Naive thymus-derived CD8-positive, alpha-beta T cell (primary cell): ENCODE measurements at regions not wholly inside any gene's neighbourhood (a gene's known extent, or its start where the extent isn't known, plus 50 kb on each side); places are given as distances from the start of the nearest gene placed in this dataset.

Experiments
- ATAC-seq, 2 donors: fragments of 150-1000 bp; cut with Tn5 transposase in 1 of 2; sonication (Bioruptor Pico), chemical (Tn5 transposase) in 1 of 2; 1 replicate in 1 of 2; 2 replicates in 1 of 2; pipeline ENCODE4 v1.10.0; 2021; ENCODE audit warnings: mild to moderate bottlenecking in 2 of 2, moderate library complexity in 2 of 2
- POLR2A ChIA-PET: fragments of 350-600 bp; sonication (Branson Sonifier 250); formaldehyde crosslinking; loops from one replicate; lab custom pipeline; 2021; ENCODE audit warnings: antibody characterized with exemption; lab: Charles Lee
- DNase-seq, 10 donors: peaks; one replicate each; pipeline versions ENCODE4 v3.0.0 to v3.0.0-alpha.2; 2020 to 2022
- H3K27ac Mint-ChIP-seq, 10 donors: one replicate each; pipeline ENCODE4 v1.8.0; 2020 to 2022; ENCODE audit warnings: mild to moderate bottlenecking in 10 of 10, mixed read lengths in 10 of 10, moderate library complexity in 4 of 10, inconsistent platforms in 1 of 10
- H3K27me3 Mint-ChIP-seq, 5 donors: one replicate each; pipeline ENCODE4 v1.8.0; 2021 to 2022; ENCODE audit warnings: mixed read lengths in 5 of 5
- H3K36me3 Mint-ChIP-seq, 3 donors: one replicate each; pipeline ENCODE4 v1.8.0; 2020 to 2022; ENCODE audit warnings: mixed read lengths in 3 of 3, mild to moderate bottlenecking in 2 of 3, inconsistent platforms in 1 of 3
- H3K4me1 Mint-ChIP-seq, 4 donors: one replicate each; pipeline ENCODE4 v1.8.0; 2021 to 2022; ENCODE audit warnings: mixed read lengths in 4 of 4
- H3K4me3 Mint-ChIP-seq, 10 donors: one replicate each; pipeline ENCODE4 v1.8.0; 2020 to 2022; ENCODE audit warnings: mild to moderate bottlenecking in 10 of 10, mixed read lengths in 10 of 10, moderate library complexity in 6 of 10, inconsistent platforms in 1 of 10
- H3K9me3 Mint-ChIP-seq, 9 donors: one replicate each; pipeline ENCODE4 v1.8.0; 2020 to 2022; ENCODE audit warnings: mixed read lengths in 9 of 9, mild to moderate bottlenecking in 3 of 9, inconsistent platforms in 1 of 9, moderate library complexity in 1 of 9

DNA sequence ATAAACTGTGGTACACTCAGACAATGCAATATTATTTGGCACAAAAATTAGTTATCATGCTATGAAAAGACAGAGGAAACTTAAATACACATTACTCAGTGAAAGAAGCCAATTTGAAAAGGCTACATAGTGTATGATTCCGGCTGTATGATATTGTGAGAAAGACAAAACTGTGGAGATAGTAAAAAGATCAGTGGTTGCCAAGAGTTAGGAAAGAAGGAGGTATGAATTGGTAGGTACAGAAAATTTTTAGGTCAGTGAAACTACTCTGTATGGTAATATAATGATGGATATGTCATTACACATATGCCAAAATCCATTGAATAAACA, 458.8 kb upstream of the CBLB start:
- peaks cover 4 to 27% (median 20%) of the 10 kb centered on the region in 4 donors for H3K4me1 Mint-ChIP-seq
- peak overlapping the region in 2 of 10 donors; percentile 0 to 16 for H3K27ac Mint-ChIP-seq
- peaks cover 0 to 33% (median 18%) of the 10 kb centered on the region in 9 donors for H3K9me3 Mint-ChIP-seq
- ATAC-seq (no peak), DNase-seq (no peak)
- H3K36me3 Mint-ChIP-seq: peaks cover 0 to 18% (median 12%) of the 10 kb centered on the region in 3 donors
- POLR2A ChIA-PET: no interaction called here
- H3K4me3 Mint-ChIP-seq: no peak overlapping the region
- H3K27me3 Mint-ChIP-seq: no peaks in the 10 kb centered on the region

DNA sequence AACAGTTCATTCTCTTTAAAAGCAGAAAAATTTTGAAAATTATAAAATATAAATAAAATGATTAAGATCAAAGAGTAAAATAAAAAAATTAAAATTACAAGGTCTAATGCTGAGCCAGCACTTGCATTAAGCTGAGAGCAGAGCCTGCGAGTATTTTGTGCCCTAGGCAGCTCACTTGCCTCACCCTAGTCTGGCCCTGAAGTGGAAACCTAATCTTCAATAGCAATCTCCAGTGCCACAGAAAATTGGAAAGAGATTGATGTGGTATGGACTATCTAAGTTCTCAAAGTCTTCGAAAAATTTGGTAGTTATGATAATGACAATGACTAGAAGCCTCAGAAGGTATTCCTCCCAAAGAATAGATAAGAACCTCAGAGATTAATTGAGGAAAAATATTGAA, 459.4 kb upstream of the CBLB start:
- Mint-ChIP-seq H3K36me3 (peaks cover 0 to 18% (median 12%) of the 10 kb centered on the region in 3 donors), H3K4me3 (no peak overlapping the region), H3K27ac (no peak overlapping the region), H3K4me1 (peaks cover 7 to 27% (median 20%) of the 10 kb centered on the region in 4 donors), H3K9me3 (peaks cover 0 to 31% (median 16%) of the 10 kb centered on the region in 9 donors), H3K27me3 (no peaks in the 10 kb centered on the region)
- ATAC-seq (no peak), DNase-seq (no peak)
- POLR2A ChIA-PET: no interaction called here

DNA sequence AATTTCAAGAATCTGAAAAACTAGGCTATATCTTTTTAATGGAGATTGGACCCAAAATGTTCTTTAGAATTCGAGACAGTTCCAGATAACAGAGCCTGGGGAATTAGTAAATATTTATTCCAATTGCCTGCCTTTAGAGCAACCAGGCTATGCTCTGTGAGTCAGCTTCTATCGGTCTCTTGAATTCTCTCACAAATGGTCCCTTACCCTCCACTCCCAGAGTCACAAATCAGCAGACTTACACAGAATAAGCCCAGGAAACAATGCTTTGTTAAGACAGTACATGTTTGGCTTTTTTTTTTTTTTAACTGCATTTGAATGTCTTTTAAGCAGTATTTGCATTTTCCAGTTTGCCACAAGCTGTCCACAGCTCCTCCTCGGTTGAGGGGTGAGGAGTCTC, 460.7 kb upstream of the CBLB start:
- POLR2A ChIA-PET: no interaction called here
- no peak overlapping the region for H3K4me3 Mint-ChIP-seq
- H3K27ac Mint-ChIP-seq: no peak overlapping the region
- DNase-seq (no peak), ATAC-seq (no peak)
- H3K36me3 Mint-ChIP-seq: peaks cover 0 to 9% (median 8%) of the 10 kb centered on the region in 3 donors
- no peaks in the 10 kb centered on the region for H3K27me3 Mint-ChIP-seq
- H3K4me1 Mint-ChIP-seq: peaks cover 8 to 38% (median 29%) of the 10 kb centered on the region in 4 donors
- peaks cover 0 to 18% (median 7%) of the 10 kb centered on the region in 9 donors for H3K9me3 Mint-ChIP-seq

DNA sequence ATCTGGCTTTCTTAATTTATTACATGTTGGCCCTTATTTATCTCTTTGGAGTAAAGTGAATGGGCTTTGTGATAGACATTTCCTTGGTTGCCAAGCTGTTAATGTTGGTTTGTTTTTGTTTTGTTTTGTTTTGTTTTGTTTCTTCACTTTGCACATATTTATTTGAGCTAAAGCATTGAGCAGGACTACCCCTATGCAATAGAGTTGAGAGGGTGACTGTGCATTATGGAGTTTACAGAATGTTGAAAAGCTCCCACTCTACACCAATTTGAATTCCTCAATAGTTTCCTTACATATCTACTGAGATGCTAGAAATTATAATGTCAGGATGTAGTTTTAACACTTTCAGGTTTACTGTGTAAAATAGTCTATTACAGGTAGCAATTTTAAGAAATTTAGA, 462.8 kb upstream of the CBLB start:
- POLR2A ChIA-PET: no interaction called here
- Mint-ChIP-seq H3K27me3 (no peaks in the 10 kb centered on the region), H3K9me3 (no peaks in the 10 kb centered on the region), H3K4me1 (peaks cover 17 to 51% (median 40%) of the 10 kb centered on the region in 4 donors), H3K36me3 (no peaks in the 10 kb centered on the region), H3K4me3 (no peak overlapping the region), H3K27ac (no peak overlapping the region)
- ATAC-seq (no peak), DNase-seq (no peak)

DNA sequence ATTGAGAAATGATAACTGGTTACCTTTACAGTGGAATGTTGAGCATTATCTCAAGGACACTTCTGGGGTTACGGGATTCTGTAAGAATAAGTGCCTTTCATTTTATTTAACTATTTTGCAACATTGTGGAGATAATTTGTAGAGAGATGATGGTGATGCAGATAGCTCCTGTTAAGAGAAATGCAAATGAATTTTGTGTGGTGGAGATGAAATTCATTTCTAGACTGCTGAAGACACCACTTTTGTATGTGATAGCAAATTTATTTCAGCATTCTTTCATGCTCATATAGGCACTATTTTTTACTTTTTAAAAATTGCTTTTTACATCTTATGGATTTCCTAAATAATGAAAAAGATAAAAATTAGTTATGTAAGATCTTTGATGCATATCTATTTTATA, 463.3 kb upstream of the CBLB start:
- ATAC-seq (no peak), DNase-seq (no peak)
- no peak overlapping the region for H3K4me3 Mint-ChIP-seq
- POLR2A ChIA-PET: no interaction called here
- H3K36me3 Mint-ChIP-seq: no peaks in the 10 kb centered on the region
- H3K9me3 Mint-ChIP-seq: no peaks in the 10 kb centered on the region
- H3K27me3 Mint-ChIP-seq: no peaks in the 10 kb centered on the region
- peaks cover 18 to 51% (median 38%) of the 10 kb centered on the region in 4 donors for H3K4me1 Mint-ChIP-seq
- no peak overlapping the region for H3K27ac Mint-ChIP-seq

- Mint-ChIP-seq H3K27me3 (no peaks in the 10 kb centered on the region), H3K27ac (peak overlapping the region in 1 of 10 donors; percentile 3), H3K36me3 (no peaks in the 10 kb centered on the region), H3K4me3 (no peak overlapping the region), H3K4me1 (peaks cover 20 to 48% (median 34%) of the 10 kb centered on the region in 4 donors), H3K9me3 (no peaks in the 10 kb centered on the region)
- ATAC-seq (no peak), DNase-seq (no peak)
- POLR2A ChIA-PET: no interaction called here
Observed at GRCh38 chr3:106332884-106333283, 464.1 kb upstream of the CBLB start.

DNA sequence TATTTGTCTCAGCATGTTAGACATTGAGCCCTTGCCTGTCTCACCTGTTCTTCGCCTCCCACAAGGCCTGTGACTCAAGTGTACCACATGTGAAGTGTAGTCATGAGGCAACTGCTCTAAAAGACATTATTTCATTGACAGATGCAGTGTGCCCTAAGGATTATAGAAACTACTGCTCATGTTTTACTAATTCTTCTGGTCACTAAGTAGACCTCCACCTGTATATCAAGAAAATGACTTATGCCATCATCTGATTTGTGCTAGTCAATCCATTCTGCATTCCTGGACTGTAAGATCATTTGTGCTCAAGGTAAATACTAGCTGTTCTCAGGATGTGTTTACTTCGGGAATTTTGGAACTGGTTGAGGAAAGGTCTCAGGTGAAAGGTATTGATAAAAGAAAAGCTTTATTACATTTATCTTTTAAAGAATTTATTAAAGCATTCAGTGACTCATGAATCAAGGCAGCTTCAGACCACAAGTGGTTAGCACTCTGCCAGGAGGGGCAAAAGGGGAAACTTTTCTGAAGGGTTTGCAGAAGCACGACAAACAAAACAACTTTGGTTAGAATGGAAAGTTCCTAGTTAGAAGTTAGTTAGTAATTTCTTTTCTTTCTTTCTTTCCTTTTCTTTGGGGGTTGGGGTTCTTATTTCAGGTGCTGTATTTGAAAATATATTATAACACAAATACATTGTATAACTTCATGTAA, 465.3 kb upstream of the CBLB start:
- DNase-seq: peak in 1 of 10 donors; percentile 25
- peak overlapping the region in 4 of 10 donors; percentile 9 to 26 (median 20) for H3K27ac Mint-ChIP-seq
- no peaks in the 10 kb centered on the region for H3K9me3 Mint-ChIP-seq
- no peaks in the 10 kb centered on the region for H3K36me3 Mint-ChIP-seq
- H3K4me3 Mint-ChIP-seq: peak overlapping the region in 7 of 10 donors; percentile 3 to 59 (median 17)
- no peaks in the 10 kb centered on the region for H3K27me3 Mint-ChIP-seq
- peaks cover 23 to 59% (median 45%) of the 10 kb centered on the region in 4 donors for H3K4me1 Mint-ChIP-seq
- POLR2A ChIA-PET: interaction anchor here (0.8 kb wide), 1 partner anchor 53 kb away, joined by 3 read pairs; no protein-coding TSS in a partner anchor
- ATAC-seq: peak; percentile 51 to 63

DNA sequence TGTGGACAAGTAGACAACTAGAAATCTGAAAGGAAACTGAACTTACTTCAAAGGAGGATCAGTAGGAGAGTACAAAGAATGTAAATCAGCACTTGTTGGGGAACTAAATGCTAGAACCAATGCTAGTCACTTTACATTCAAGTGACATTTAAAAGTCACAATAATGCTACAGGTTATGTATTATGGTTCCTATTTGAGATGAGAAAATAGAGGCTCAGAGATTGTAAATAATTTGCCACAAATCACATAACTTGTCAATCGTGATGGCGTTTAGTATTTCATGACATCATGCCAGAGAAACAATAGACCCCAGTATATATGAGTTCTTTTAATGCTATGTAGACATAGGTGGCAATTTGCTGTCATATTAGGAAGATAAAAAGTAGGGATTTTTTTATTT, 467.8 kb upstream of the CBLB start:
- Mint-ChIP-seq H3K4me3 (peak overlapping the region in 4 of 10 donors; percentile 1 to 27 (median 16)), H3K4me1 (peaks cover 19 to 62% (median 46%) of the 10 kb centered on the region in 4 donors), H3K27ac (peak overlapping the region in 1 of 10 donors; percentile 67), H3K36me3 (no peaks in the 10 kb centered on the region), H3K27me3 (no peaks in the 10 kb centered on the region), H3K9me3 (no peaks in the 10 kb centered on the region)
- DNase-seq: no peak
- POLR2A ChIA-PET: no interaction called here
- ATAC-seq: no peak

- no peak overlapping the region for H3K4me3 Mint-ChIP-seq
- H3K27me3 Mint-ChIP-seq: no peaks in the 10 kb centered on the region
- POLR2A ChIA-PET: no interaction called here
- ATAC-seq: no peak
- no peaks in the 10 kb centered on the region for H3K36me3 Mint-ChIP-seq
- no peak overlapping the region for H3K27ac Mint-ChIP-seq
- DNase-seq: no peak
- peaks cover 19 to 58% (median 46%) of the 10 kb centered on the region in 4 donors for H3K4me1 Mint-ChIP-seq
- H3K9me3 Mint-ChIP-seq: no peaks in the 10 kb centered on the region
Observed at GRCh38 chr3:106337116-106337515, 468.3 kb upstream of the CBLB start.

DNA sequence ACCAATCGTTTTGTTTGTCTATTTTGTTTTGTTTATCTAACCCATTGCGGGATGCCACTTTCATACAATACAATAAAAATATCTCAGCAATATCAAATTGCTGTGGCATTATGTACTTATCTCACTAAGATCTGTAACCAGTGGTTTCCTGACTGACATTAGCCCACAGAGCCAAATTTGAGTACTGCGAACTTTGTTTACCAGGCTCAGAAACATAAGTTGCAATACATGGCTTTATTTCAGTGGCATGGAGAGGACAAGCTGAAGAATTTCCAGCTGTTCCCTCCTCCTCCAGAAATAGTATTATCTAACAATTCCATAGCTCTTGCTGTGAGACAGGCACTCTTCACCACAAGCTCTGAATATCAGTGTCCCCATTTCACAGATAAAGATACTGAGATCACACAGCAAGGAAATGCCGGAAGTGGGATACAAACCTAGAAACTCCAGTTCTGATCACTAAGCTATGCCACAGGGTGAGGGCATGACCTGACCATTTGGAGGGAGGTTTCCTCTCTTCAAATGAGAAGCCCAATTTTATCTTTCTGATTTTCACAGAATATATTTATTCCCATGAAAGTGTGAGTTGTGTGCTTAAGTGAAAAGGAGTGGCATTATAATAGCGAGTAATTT, 469.9 kb upstream of the CBLB start:
- Mint-ChIP-seq H3K9me3 (no peaks in the 10 kb centered on the region), H3K4me1 (peaks cover 15 to 53% (median 44%) of the 10 kb centered on the region in 4 donors), H3K4me3 (peak overlapping the region in 9 of 10 donors; percentile 2 to 66 (median 28)), H3K27ac (peak overlapping the region in 4 of 10 donors; percentile 8 to 36 (median 14)), H3K27me3 (no peaks in the 10 kb centered on the region), H3K36me3 (no peaks in the 10 kb centered on the region)
- DNase-seq: peak in 2 of 10 donors; percentile 28
- peak; percentile 42 to 54 for ATAC-seq
- POLR2A ChIA-PET: no interaction called here

- ATAC-seq (no peak), DNase-seq (no peak)
- Mint-ChIP-seq H3K4me1 (peaks cover 15 to 45% (median 37%) of the 10 kb centered on the region in 4 donors), H3K27me3 (no peaks in the 10 kb centered on the region), H3K27ac (peak overlapping the region in 1 of 10 donors; percentile 49), H3K9me3 (no peaks in the 10 kb centered on the region), H3K36me3 (no peaks in the 10 kb centered on the region), H3K4me3 (peak overlapping the region in 1 of 10 donors; percentile 66)
- POLR2A ChIA-PET: no interaction called here
Observed at GRCh38 chr3:106339551-106339950, 470.7 kb upstream of the CBLB start.

GRCh38 chr3:106341087-106341486, 472.3 kb upstream of the CBLB start:
- no peak overlapping the region for H3K4me3 Mint-ChIP-seq
- no peaks in the 10 kb centered on the region for H3K36me3 Mint-ChIP-seq
- no peaks in the 10 kb centered on the region for H3K9me3 Mint-ChIP-seq
- peaks cover 10 to 32% (median 28%) of the 10 kb centered on the region in 4 donors for H3K4me1 Mint-ChIP-seq
- no peak overlapping the region for H3K27ac Mint-ChIP-seq
- POLR2A ChIA-PET: no interaction called here
- ATAC-seq (no peak), DNase-seq (no peak)
- H3K27me3 Mint-ChIP-seq: no peaks in the 10 kb centered on the region

- H3K27me3 Mint-ChIP-seq: no peaks in the 10 kb centered on the region
- H3K27ac Mint-ChIP-seq: no peak overlapping the region
- no peaks in the 10 kb centered on the region for H3K36me3 Mint-ChIP-seq
- H3K4me3 Mint-ChIP-seq: no peak overlapping the region
- ATAC-seq (no peak), DNase-seq (no peak)
- H3K4me1 Mint-ChIP-seq: peaks cover 5 to 26% (median 23%) of the 10 kb centered on the region in 4 donors
- no peaks in the 10 kb centered on the region for H3K9me3 Mint-ChIP-seq
- POLR2A ChIA-PET: no interaction called here
Observed at GRCh38 chr3:106341586-106342162, 472.9 kb upstream of the CBLB start.
